D721Med (cell line): ENCODE measurements at regions not wholly inside any gene's neighbourhood (a gene's known extent, or its start where the extent isn't known, plus 50 kb on each side); places are given as distances from the start of the nearest gene placed in this dataset.
A peak's percentile ranks its signal among the peaks of the same experiment; 100 is the strongest.

ENCODE experiments used
- DNase-seq: peaks from one replicate; pipeline ENCODE4 v3.0.0; 2011; ENCODE audit warnings: low spot score; ENCODE audit not compliant: insufficient read length
- FAIRE-seq: peaks from 2 replicates; lab custom pipeline; 2011; peaks lifted over from hg19 to GRCh38; lab: Jason Lieb, UNC
- TF ChIP-seq, protein P1 (sequence below): IDR thresholded peaks from 2 replicates; pipeline ENCODE4 v1.5.1; 2012; ENCODE audit warnings: mild to moderate bottlenecking, control low read depth; ENCODE audit not compliant: insufficient read depth; ENCODE audit errors: missing control alignments

DNA sequence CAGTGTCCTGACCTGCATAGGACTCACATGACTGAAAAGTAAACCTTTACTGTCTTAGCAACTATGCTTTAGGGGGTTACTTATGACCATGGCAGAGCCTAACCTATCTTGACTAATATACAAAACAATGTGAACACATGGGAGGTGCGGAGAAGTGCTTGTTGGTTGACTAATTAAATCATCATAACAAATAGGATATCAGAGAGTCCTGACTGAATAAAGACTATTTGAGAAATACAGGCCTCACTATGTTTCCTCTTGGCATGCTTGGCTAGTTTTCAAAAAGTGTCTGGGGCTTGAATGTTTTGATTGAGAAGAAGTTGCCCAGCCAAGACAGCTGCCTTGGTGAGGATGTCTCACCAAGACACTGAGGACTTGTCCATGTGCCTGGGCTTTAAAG lies 104.4 kb upstream of the PHYHIPL start:
- DNase-seq, result no peak
- TF ChIP-seq, protein P1, sequence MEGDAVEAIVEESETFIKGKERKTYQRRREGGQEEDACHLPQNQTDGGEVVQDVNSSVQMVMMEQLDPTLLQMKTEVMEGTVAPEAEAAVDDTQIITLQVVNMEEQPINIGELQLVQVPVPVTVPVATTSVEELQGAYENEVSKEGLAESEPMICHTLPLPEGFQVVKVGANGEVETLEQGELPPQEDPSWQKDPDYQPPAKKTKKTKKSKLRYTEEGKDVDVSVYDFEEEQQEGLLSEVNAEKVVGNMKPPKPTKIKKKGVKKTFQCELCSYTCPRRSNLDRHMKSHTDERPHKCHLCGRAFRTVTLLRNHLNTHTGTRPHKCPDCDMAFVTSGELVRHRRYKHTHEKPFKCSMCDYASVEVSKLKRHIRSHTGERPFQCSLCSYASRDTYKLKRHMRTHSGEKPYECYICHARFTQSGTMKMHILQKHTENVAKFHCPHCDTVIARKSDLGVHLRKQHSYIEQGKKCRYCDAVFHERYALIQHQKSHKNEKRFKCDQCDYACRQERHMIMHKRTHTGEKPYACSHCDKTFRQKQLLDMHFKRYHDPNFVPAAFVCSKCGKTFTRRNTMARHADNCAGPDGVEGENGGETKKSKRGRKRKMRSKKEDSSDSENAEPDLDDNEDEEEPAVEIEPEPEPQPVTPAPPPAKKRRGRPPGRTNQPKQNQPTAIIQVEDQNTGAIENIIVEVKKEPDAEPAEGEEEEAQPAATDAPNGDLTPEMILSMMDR, result no peak
- no peak for FAIRE-seq

DNA sequence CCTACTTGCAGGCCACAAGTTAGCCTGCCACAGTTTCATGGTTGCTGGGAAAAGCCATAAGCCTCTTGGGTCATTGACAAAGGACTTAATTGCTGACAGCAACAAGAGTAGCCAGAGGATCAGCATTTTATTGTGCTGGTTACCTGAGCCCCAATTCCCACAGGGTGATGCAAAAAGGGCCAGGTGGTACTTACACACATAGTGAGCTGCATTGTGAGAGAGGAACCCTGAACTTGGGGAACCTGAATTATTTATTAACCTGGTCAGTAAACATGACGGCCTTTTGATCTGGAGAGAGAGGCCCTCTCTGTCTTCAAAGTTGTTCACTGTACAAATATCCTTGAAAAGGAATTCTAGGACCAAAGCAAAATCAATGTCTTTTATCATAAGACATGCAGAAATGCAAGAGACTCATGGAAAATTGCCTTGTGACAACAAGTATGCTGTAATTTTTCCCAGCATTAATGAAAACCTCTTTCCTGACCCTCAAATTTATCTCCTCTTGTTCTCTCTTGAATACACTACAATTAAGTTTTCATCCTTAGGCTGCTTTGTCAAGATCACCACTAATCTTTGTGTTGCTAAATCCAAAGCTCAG lies 102.9 kb upstream of the PHYHIPL start:
- FAIRE-seq, result no peak
- TF ChIP-seq, protein P1, result no peak
- no peak for DNase-seq

DNA sequence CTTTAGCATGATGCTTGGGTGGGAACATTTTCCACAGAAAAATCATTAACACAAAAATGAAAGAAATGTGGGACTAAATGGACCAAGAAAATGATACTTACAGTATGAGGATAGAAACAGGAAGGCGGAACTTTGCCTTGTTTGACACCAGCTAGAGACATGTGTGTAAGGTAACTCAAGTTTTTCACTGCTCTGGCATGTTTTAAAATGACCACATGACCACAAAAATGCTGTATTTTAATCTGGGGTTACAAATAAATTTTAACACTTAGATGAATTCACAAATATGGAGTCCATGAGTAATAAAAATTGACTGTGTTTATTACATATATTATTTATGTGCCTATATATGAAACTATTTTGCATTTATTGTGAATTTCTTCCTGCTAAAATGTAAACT lies 100.9 kb upstream of the PHYHIPL start:
- TF ChIP-seq, protein P1, result no peak
- FAIRE-seq (no peak), DNase-seq (no peak)

DNA sequence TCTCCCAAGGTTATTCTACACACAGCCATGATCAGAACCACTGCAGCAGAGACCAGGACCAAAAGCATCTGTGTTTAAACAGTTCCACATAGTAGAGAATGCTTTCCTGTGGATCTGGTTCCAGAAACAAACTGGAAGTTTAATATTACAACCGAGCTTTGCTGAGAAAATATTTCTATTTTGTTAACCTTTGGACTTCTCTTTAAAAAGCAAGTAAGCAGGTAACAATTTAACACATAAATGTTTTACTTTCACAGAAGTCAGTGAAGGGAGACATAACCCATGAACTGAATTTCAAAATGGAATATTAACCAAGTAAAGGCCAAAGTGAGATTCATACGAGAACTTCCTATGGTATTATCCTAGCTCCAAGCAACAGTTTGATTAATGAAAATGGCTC lies 98.6 kb upstream of the PHYHIPL start:
- TF ChIP-seq, protein P1, result no peak
- DNase-seq (no peak), FAIRE-seq (no peak)

DNA sequence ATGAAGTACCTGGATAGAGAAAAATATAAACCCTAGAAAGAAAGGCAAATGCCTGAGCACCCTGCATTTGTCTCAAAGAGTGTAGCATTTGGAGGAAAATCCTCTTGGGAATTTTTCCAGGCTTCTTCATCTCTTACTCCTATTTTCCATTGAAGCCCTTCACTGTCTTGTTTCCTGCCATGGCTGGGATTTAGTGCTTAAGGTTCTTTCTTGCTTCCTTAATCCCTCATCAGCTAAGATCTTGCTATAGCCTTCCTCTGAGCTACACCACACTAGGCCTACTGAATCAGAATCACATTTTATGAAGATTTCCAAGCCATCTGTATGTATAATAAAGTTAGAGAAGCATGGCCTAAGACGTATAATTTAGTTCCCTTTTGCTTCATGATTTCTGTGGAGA lies 97.5 kb upstream of the PHYHIPL start:
- FAIRE-seq (peak; percentile 98), DNase-seq (no peak)
- TF ChIP-seq, protein P1, result no peak

DNA sequence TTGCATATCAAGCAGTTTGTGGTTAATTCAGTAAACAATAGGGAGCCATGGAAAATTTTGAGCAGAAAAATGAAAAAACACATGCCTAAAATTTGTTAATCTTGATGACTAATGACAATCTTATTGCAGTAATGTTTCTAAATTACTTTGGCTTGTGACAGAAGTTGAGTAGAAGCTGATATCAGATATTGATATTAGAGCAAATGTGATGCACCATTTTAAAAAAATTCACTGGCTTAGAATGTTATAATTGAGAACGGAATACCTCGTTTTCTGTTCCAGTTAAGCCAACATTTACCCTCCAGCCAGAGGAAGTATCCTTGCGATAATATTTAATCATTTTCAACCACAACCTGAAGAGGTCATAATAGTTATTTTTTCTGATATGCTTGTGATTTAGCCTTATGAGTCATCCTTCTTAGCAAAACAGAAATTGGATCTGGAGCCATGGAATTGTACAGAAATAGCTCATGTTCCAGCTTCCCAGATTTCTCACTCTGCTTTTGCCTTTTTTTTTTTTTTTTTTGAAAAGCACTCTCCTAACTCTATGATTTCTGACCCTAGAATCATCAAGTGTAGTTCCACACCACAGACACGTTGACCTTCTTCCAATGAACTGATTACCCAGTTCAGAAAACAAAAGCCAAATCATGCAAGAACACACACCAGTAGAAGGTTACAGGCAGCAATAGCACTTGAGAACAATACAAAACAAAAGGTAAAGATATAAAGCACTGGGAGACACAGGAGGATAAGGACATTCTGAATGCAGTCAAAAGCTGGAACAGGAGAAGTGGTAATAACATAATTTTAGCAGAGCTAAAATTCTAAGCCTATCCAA lies 96.8 kb upstream of the PHYHIPL start:
- DNase-seq (no peak), FAIRE-seq (no peak)
- TF ChIP-seq, protein P1, result no peak

DNA sequence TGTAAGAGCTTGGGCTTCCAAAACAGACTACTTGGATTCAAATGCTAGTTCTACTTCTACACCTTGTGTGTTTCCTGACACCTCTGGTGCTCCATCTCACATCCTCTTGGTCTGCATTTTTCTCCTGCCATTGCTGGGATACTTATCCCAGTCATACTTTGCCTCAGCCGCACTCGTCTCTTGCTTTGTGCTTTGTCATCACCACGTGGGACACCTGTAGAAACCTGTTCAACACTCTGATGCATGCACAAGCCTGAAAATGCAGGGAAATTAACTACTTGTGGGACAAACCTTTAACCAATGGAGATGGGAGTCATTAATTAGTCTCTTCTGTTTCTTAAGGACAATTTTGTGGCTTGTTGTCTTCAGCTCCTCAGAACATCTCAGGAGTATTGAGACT lies 94.2 kb upstream of the PHYHIPL start:
- FAIRE-seq (no peak), DNase-seq (no peak)
- TF ChIP-seq, protein P1, result no peak
